Liver (tissue), 8 donors: ENCODE measurements at regions not wholly inside any gene's neighbourhood (a gene's known extent, or its start where the extent isn't known, plus 50 kb on each side); places are given as distances from the start of the nearest gene placed in this dataset.

Experiments used
- DNase-seq: peaks from one replicate; pipeline ENCODE4 v3.0.0-alpha.2; 2017; ENCODE audit warnings: low spot score
- H3K27ac ChIP-seq, 2 donors: one replicate each; pipeline ENCODE4 v1.7.0; 2013; ENCODE audit warnings: inconsistent platforms in 2 of 2, low read length in 2 of 2, control low read depth in 1 of 2, low read depth in 1 of 2, mild to moderate bottlenecking in 1 of 2
- H3K27me3 ChIP-seq, 4 donors: one replicate each; pipeline versions ENCODE4 v1.6.1 to v1.7.0; 2013; ENCODE audit warnings: low read length in 3 of 4, inconsistent platforms in 1 of 4, mild to moderate bottlenecking in 1 of 4, moderate library complexity in 1 of 4; ENCODE audit not compliant: control insufficient read depth in 4 of 4, insufficient read depth in 4 of 4
- H3K36me3 ChIP-seq, 4 donors: one replicate each; pipeline versions ENCODE4 v1.6.1 to v1.7.0; 2013; ENCODE audit warnings: low read length in 3 of 4, mild to moderate bottlenecking in 3 of 4, low read depth in 1 of 4, moderate library complexity in 1 of 4; ENCODE audit not compliant: control insufficient read depth in 4 of 4, insufficient read depth in 3 of 4
- H3K4me1 ChIP-seq, 4 donors: one replicate each; pipeline versions ENCODE4 v1.6.1 to v1.7.0; 2013; ENCODE audit warnings: low read length in 3 of 4, mild to moderate bottlenecking in 3 of 4, moderate library complexity in 1 of 4; ENCODE audit not compliant: control insufficient read depth in 4 of 4, insufficient read depth in 4 of 4
- H3K4me3 ChIP-seq, 3 donors: one replicate each; pipeline versions ENCODE4 v1.6.1 to v1.7.0; 2013; ENCODE audit warnings: low read length in 3 of 3, control low read depth in 1 of 3, low read depth in 1 of 3, mild to moderate bottlenecking in 1 of 3
- H3K9ac ChIP-seq, 2 donors: one replicate each; pipeline ENCODE4 v1.7.0; 2013; ENCODE audit warnings: low read length in 2 of 2, mild to moderate bottlenecking in 2 of 2, moderate library complexity in 2 of 2, control low read depth in 1 of 2, low read depth in 1 of 2
- H3K9me3 ChIP-seq, 4 donors: one replicate each; pipeline versions ENCODE4 v1.6.1 to v1.7.0; 2013; ENCODE audit warnings: low read length in 3 of 4; ENCODE audit not compliant: control insufficient read depth in 4 of 4
- EGR1 ChIP-seq, 2 donors: IDR thresholded peaks; 2 replicates each; pipeline ENCODE4 v1.6.1; 2016 to 2018; ENCODE audit warnings: antibody characterized with exemption in 2 of 2, low read depth in 2 of 2
- FOXA1 ChIP-seq: IDR thresholded peaks from 2 replicates; pipeline ENCODE4 v1.6.1; 2016; ENCODE audit warnings: antibody characterized with exemption
- FOXA2 ChIP-seq: IDR thresholded peaks from 2 replicates; pipeline ENCODE4 v1.6.1; 2016; ENCODE audit warnings: antibody characterized with exemption
- HNF4A ChIP-seq, 2 donors: conservative IDR thresholded peaks; 2 replicates each; pipeline ENCODE4 v1.6.1; 2016; ENCODE audit warnings: antibody characterized with exemption in 2 of 2, mild to moderate bottlenecking in 2 of 2
- HNF4G ChIP-seq: IDR thresholded peaks from 2 replicates; pipeline ENCODE4 v1.6.1; 2016; ENCODE audit warnings: antibody characterized with exemption
- JUND ChIP-seq, 2 donors: IDR thresholded peaks; 2 replicates each; pipeline ENCODE4 v1.6.1; 2016; ENCODE audit warnings: antibody characterized with exemption in 2 of 2
- NR2F2 ChIP-seq: IDR thresholded peaks from 2 replicates; pipeline ENCODE4 v1.6.1; 2016; ENCODE audit warnings: antibody characterized with exemption
- RAD21 ChIP-seq, 2 donors: IDR thresholded peaks; 2 replicates each; pipeline ENCODE4 v1.6.1; 2016; ENCODE audit warnings: antibody characterized with exemption in 2 of 2, mild to moderate bottlenecking in 2 of 2
- RXRA ChIP-seq, 2 donors: IDR thresholded peaks; 2 replicates each; pipeline ENCODE4 v1.6.1; 2017 to 2018; ENCODE audit warnings: antibody characterized with exemption in 2 of 2, mild to moderate bottlenecking in 1 of 2
- SP1 ChIP-seq: IDR thresholded peaks from 2 replicates; pipeline ENCODE4 v1.6.1; 2018; ENCODE audit warnings: antibody characterized with exemption, mild to moderate bottlenecking
- TAF1 ChIP-seq: conservative IDR thresholded peaks from 2 replicates; pipeline ENCODE4 v1.6.1; 2016; ENCODE audit warnings: antibody characterized with exemption, mild to moderate bottlenecking
- YY1 ChIP-seq: IDR thresholded peaks from 2 replicates; pipeline ENCODE4 v1.6.1; 2016; ENCODE audit warnings: antibody characterized with exemption, mild to moderate bottlenecking
- whole genome bisulfite sequencing: extraction: QIAGEN DNeasy Blood & Tissue Kit; methylation state at CpG from one replicate; pipeline ENCODE4 v1.1.7; 2013; 5-methylcytosine and 5-hydroxymethylcytosine counted together
- TF ChIP-seq, protein P1 (sequence below): IDR thresholded peaks from 2 replicates; pipeline ENCODE4 v1.6.1; 2016; ENCODE audit warnings: antibody characterized with exemption
- TF ChIP-seq, protein P2 (sequence below): fragments of 150-350 bp; IDR thresholded peaks from 2 replicates; pipeline ENCODE4 v1.5.1; 2017; ENCODE audit warnings: improper control_type of control experiment, low read depth, low read length; ENCODE audit not compliant: missing input control
- TF ChIP-seq, protein P3 (sequence below): IDR thresholded peaks from 2 replicates; pipeline ENCODE4 v1.6.1; 2016; ENCODE audit warnings: antibody characterized with exemption, mild to moderate bottlenecking
- TF ChIP-seq, protein P4 (sequence below): IDR thresholded peaks from 2 replicates; pipeline ENCODE4 v1.6.1; 2016; ENCODE audit warnings: antibody characterized with exemption
- donor health status: healthy.
- donor health status: healthy.
- donor health status: healthy.
- donor health status: healthy.
- donor health status: healthy.

DNA sequence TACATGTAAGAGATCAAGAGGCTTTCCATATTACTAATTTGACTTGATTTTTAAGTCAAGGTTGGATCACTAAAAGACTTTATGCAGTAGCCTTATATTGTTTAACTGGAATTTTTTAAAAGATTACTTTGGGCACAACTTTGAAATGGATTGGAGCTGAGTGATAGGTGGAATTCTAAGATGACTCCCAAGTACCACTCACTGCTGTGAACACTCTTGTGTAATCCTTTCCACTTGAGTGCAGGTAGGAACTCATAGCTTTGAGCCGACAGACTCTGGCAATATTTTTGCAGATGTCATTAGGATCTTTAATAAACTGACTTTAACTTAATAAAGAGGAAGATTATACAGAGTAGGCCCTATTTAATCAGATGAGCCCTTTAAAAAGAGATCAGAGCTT lies 831.1 kb upstream of the NCAM2 start:
- WGBS = 93% methylated on average over 1 of the region's 1 CpG
- H3K9me3 ChIP-seq = no peaks in the 10 kb centered on the region
- no peak for DNase-seq
- no peak overlapping the region for H3K4me3 ChIP-seq
- no peaks in the 10 kb centered on the region for H3K36me3 ChIP-seq
- TF ChIP-seq, protein P1, sequence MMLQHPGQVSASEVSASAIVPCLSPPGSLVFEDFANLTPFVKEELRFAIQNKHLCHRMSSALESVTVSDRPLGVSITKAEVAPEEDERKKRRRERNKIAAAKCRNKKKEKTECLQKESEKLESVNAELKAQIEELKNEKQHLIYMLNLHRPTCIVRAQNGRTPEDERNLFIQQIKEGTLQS = no peak
- TF ChIP-seq, protein P2, sequence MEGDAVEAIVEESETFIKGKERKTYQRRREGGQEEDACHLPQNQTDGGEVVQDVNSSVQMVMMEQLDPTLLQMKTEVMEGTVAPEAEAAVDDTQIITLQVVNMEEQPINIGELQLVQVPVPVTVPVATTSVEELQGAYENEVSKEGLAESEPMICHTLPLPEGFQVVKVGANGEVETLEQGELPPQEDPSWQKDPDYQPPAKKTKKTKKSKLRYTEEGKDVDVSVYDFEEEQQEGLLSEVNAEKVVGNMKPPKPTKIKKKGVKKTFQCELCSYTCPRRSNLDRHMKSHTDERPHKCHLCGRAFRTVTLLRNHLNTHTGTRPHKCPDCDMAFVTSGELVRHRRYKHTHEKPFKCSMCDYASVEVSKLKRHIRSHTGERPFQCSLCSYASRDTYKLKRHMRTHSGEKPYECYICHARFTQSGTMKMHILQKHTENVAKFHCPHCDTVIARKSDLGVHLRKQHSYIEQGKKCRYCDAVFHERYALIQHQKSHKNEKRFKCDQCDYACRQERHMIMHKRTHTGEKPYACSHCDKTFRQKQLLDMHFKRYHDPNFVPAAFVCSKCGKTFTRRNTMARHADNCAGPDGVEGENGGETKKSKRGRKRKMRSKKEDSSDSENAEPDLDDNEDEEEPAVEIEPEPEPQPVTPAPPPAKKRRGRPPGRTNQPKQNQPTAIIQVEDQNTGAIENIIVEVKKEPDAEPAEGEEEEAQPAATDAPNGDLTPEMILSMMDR = no peak
- TF ChIP-seq NR2F2 = no peak
- TF ChIP-seq EGR1 (IDR thresholded peaks at IDR 0.05; ENCODE audit: low read depth in 2 of 2) = no peak
- no peak for TF ChIP-seq RAD21 (IDR thresholded peaks at IDR 0.05)
- no peak for TF ChIP-seq JUND (IDR thresholded peaks at IDR 0.05)
- TF ChIP-seq SP1 = no peak
- no peak for TF ChIP-seq HNF4G
- no peak for TF ChIP-seq FOXA2
- TF ChIP-seq TAF1 = no peak
- TF ChIP-seq RXRA (IDR thresholded peaks at IDR 0.05) = no peak
- H3K4me1 ChIP-seq = peaks cover 1 to 18% (median 10%) of the 10 kb centered on the region in 4 donors
- H3K27ac ChIP-seq = no peak overlapping the region
- no peaks in the 10 kb centered on the region for H3K27me3 ChIP-seq
- H3K9ac ChIP-seq = no peak overlapping the region

DNA sequence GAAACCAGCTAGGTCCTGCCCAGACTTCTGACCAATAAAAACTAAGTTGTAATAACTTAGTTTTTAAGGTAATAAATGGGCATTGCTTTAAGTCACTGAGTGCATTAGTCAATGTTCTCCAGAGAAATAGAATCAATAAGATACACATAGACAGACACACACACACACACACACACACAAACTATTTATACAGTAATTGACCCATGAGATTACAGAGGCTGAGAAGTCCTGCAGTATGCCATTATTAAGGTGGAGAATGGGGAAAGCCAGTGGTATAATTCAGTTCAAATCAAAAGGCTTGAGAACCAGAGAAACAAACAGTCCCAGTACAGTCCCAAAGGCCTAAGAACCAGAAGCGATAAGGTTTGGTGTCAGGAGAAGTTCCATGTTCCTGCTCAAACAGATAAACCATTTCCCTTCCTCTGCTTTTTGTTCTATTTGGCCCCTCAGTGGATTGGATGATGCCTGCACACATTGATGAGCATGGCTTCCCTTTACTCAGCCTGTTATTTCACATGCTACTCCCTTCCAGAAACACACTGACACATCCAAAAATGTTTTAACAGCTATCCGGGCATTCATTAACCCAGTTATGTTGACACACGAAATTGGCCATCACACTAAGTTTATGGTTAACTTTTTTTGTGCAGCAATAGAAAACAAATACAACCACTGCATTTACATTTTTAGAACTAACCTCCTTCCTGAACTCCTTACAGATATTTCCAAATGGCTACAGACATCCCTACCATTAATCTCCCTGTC lies 828.2 kb upstream of the NCAM2 start:
- Histone ChIP-seq H3K36me3 (no peaks in the 10 kb centered on the region), H3K27me3 (no peaks in the 10 kb centered on the region), H3K4me3 (no peak overlapping the region), H3K9me3 (no peaks in the 10 kb centered on the region), H3K4me1 (peaks cover 1 to 18% (median 10%) of the 10 kb centered on the region in 4 donors), H3K27ac (no peak overlapping the region), H3K9ac (no peak overlapping the region)
- DNase-seq = no peak
- TF ChIP-seq RAD21 (IDR thresholded peaks at IDR 0.05) (peak; percentile 11 to 17), FOXA1 (peak; percentile 33), NR2F2 (no peak), RXRA (IDR thresholded peaks at IDR 0.05) (peak in 1 of 2 donors; percentile 21), HNF4A (conservative IDR thresholded peaks at IDR 0.05) (peak in 1 of 2 donors; percentile 1), YY1 (peak; percentile 78), SP1 (peak; percentile 52)
- TF ChIP-seq, protein P3, sequence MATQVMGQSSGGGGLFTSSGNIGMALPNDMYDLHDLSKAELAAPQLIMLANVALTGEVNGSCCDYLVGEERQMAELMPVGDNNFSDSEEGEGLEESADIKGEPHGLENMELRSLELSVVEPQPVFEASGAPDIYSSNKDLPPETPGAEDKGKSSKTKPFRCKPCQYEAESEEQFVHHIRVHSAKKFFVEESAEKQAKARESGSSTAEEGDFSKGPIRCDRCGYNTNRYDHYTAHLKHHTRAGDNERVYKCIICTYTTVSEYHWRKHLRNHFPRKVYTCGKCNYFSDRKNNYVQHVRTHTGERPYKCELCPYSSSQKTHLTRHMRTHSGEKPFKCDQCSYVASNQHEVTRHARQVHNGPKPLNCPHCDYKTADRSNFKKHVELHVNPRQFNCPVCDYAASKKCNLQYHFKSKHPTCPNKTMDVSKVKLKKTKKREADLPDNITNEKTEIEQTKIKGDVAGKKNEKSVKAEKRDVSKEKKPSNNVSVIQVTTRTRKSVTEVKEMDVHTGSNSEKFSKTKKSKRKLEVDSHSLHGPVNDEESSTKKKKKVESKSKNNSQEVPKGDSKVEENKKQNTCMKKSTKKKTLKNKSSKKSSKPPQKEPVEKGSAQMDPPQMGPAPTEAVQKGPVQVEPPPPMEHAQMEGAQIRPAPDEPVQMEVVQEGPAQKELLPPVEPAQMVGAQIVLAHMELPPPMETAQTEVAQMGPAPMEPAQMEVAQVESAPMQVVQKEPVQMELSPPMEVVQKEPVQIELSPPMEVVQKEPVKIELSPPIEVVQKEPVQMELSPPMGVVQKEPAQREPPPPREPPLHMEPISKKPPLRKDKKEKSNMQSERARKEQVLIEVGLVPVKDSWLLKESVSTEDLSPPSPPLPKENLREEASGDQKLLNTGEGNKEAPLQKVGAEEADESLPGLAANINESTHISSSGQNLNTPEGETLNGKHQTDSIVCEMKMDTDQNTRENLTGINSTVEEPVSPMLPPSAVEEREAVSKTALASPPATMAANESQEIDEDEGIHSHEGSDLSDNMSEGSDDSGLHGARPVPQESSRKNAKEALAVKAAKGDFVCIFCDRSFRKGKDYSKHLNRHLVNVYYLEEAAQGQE = peak; percentile 16
- TF ChIP-seq, protein P4, sequence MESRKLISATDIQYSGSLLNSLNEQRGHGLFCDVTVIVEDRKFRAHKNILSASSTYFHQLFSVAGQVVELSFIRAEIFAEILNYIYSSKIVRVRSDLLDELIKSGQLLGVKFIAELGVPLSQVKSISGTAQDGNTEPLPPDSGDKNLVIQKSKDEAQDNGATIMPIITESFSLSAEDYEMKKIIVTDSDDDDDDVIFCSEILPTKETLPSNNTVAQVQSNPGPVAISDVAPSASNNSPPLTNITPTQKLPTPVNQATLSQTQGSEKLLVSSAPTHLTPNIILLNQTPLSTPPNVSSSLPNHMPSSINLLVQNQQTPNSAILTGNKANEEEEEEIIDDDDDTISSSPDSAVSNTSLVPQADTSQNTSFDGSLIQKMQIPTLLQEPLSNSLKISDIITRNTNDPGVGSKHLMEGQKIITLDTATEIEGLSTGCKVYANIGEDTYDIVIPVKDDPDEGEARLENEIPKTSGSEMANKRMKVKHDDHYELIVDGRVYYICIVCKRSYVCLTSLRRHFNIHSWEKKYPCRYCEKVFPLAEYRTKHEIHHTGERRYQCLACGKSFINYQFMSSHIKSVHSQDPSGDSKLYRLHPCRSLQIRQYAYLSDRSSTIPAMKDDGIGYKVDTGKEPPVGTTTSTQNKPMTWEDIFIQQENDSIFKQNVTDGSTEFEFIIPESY = peak; percentile 16
- TF ChIP-seq, protein P2 = no peak
- TF ChIP-seq, protein P1 = no peak
- WGBS = 38% methylated on average over 3 of the region's 3 CpGs
